ENCODE measurements at regions not wholly inside any gene's neighbourhood (a gene's known extent, or its start where the extent isn't known, plus 50 kb on each side); places are given as distances from the start of the nearest gene placed in this dataset.
A peak's percentile ranks its signal among the peaks of the same experiment; 100 is the strongest.

DNA sequence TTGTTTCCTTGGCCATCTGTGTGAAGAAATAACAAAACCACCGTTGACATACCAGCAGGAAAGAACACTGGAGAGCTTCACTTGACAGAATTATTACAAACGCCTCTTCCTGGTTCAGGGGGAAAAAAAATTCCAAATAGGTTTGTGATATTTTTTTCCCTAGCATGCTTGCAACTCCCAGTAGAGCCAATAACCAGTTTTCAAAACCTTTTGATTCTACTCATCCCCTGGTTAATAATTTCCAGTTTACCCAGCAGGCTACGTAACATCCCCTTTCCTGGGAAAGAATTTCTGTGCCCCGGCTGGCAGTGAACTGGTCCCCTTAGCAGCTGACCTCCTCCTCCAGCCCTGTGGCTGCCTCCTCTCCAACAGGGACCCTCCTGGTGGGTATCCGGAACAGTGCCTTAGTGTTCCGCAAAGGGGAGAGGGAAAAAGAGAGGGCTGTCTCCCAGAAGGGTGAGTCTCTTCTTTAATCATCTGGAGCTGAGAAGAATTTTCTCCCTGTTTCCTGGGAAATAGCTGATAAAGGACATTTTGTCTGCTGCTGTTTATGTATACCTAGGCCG is 72.8 kb upstream of the BOD1 start (continued):
- no peak for TF ChIP-seq RAD51 (IDR thresholded peaks at IDR 0.05; ENCODE audit: borderline replicate concordance)
- no peak for TF ChIP-seq MAZ (IDR thresholded peaks at IDR 0.05; ENCODE audit: borderline replicate concordance, low read depth, low read length)
- TF ChIP-seq MAZ (CRISPR knock-in tag; IDR thresholded peaks at IDR 0.05; ENCODE audit: low read depth), result peak; percentile 44; the same call in 1 of the 2 replicates
- TF ChIP-seq, protein P1, sequence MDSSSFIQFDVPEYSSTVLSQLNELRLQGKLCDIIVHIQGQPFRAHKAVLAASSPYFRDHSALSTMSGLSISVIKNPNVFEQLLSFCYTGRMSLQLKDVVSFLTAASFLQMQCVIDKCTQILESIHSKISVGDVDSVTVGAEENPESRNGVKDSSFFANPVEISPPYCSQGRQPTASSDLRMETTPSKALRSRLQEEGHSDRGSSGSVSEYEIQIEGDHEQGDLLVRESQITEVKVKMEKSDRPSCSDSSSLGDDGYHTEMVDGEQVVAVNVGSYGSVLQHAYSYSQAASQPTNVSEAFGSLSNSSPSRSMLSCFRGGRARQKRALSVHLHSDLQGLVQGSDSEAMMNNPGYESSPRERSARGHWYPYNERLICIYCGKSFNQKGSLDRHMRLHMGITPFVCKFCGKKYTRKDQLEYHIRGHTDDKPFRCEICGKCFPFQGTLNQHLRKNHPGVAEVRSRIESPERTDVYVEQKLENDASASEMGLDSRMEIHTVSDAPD (CRISPR knock-in tag; IDR thresholded peaks at IDR 0.05), result no peak
- no peak for TF ChIP-seq ZNF34 (CRISPR knock-in tag; IDR thresholded peaks at IDR 0.05; ENCODE audit: borderline replicate concordance)
- TF ChIP-seq ZNF232 (CRISPR knock-in tag; IDR thresholded peaks at IDR 0.05; ENCODE audit: borderline replicate concordance), result no peak
- TF ChIP-seq PCBP1 (IDR thresholded peaks at IDR 0.05; ENCODE audit: borderline replicate concordance, low read depth, low read length), result no peak
- no peak for TF ChIP-seq SNRNP70 (IDR thresholded peaks at IDR 0.05; ENCODE audit: low read depth, low read length)
- TF ChIP-seq SP5 (CRISPR knock-in tag; IDR thresholded peaks at IDR 0.05; ENCODE audit: borderline replicate concordance, low read depth), result no peak
- TF ChIP-seq MTERF4 (CRISPR knock-in tag; IDR thresholded peaks at IDR 0.05), result no peak
- TF ChIP-seq ZMYM3 (CRISPR knock-in tag; IDR thresholded peaks at IDR 0.05), result 0 out of 2 replicates have a peak, but pooled peaks have one; percentile 22
- TF ChIP-seq ZNF337 (CRISPR knock-in tag; IDR thresholded peaks at IDR 0.05; ENCODE audit: borderline replicate concordance, low read depth), result no peak; the same call in 1 of the 2 replicates
- TF ChIP-seq SMYD3 (CRISPR knock-in tag; IDR thresholded peaks at IDR 0.05), result no peak
- TF ChIP-seq TP53 (CRISPR knock-in tag; conservative IDR thresholded peaks at IDR 0.05), result no peak
- no peak for TF ChIP-seq ZNF10 (CRISPR knock-in tag; IDR thresholded peaks at IDR 0.05; ENCODE audit: borderline replicate concordance, low read depth)
- TF ChIP-seq ATF7-NPFF (CRISPR knock-in tag; IDR thresholded peaks at IDR 0.05; ENCODE audit: low read depth), result no peak
- no peak for TF ChIP-seq GMEB2 (CRISPR knock-in tag; IDR thresholded peaks at IDR 0.05; ENCODE audit: low read depth)
- no peak for TF ChIP-seq MTA1 (CRISPR knock-in tag; IDR thresholded peaks at IDR 0.05; ENCODE audit: borderline replicate concordance)
- TF ChIP-seq CC2D1A (CRISPR knock-in tag; IDR thresholded peaks at IDR 0.05), result no peak
- no peak; the same call in 1 of the 2 replicates for TF ChIP-seq ZNF878 (CRISPR knock-in tag; IDR thresholded peaks at IDR 0.05)
- TF ChIP-seq ZNF230 (CRISPR knock-in tag; IDR thresholded peaks at IDR 0.05), result no peak
- TF ChIP-seq, protein P2, sequence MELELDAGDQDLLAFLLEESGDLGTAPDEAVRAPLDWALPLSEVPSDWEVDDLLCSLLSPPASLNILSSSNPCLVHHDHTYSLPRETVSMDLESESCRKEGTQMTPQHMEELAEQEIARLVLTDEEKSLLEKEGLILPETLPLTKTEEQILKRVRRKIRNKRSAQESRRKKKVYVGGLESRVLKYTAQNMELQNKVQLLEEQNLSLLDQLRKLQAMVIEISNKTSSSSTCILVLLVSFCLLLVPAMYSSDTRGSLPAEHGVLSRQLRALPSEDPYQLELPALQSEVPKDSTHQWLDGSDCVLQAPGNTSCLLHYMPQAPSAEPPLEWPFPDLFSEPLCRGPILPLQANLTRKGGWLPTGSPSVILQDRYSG (CRISPR knock-in tag; IDR thresholded peaks at IDR 0.05), result no peak
- TF ChIP-seq ADNP (CRISPR knock-in tag; IDR thresholded peaks at IDR 0.05), result no peak
- TF ChIP-seq, protein P3, sequence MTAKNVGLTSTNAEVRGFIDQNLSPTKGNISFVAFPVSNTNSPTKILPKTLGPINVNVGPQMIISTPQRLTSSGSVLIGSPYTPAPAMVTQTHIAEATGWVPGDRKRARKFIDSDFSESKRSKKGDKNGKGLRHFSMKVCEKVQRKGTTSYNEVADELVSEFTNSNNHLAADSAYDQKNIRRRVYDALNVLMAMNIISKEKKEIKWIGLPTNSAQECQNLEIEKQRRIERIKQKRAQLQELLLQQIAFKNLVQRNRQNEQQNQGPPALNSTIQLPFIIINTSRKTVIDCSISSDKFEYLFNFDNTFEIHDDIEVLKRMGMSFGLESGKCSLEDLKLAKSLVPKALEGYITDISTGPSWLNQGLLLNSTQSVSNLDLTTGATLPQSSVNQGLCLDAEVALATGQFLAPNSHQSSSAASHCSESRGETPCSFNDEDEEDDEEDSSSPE (CRISPR knock-in tag; IDR thresholded peaks at IDR 0.05), result 0 out of 2 replicates have a peak, but pooled peaks have one; percentile 9
- TF ChIP-seq MAFF (IDR thresholded peaks at IDR 0.05; ENCODE audit: low read depth, low read length), result no peak
- TF ChIP-seq ZSCAN30 (CRISPR knock-in tag; IDR thresholded peaks at IDR 0.05), result no peak

Data from HepG2 (cell line).